Heart left ventricle (tissue), 16 donors: ENCODE measurements at regions not wholly inside any gene's neighbourhood (a gene's known extent, or its start where the extent isn't known, plus 50 kb on each side); places are given as distances from the start of the nearest gene placed in this dataset.
A peak's percentile ranks its signal among the peaks of the same experiment; 100 is the strongest.

Experiments used
- ATAC-seq, 4 donors: fragments of 200-7000 bp; cut with Tn5 transposase; one replicate each; pipeline ENCODE4 v1.9.1; 2020 to 2022; ENCODE audit warnings: moderate library complexity in 4 of 4, mild to moderate bottlenecking in 3 of 4, moderate number of reproducible peaks in 1 of 4
- DNase-seq, 5 donors: peaks; one replicate each; pipeline ENCODE4 v3.0.0-alpha.2; 2020
- H3K27ac ChIP-seq, 12 donors: fragments of 200-600 bp; sonication (generic) in 4 of 12; one replicate each; pipeline versions ENCODE4 v1.5.0 to v1.8.0; 2016 to 2022; ENCODE audit warnings: mild to moderate bottlenecking in 2 of 12
- H3K27me3 ChIP-seq, 9 donors: fragments of 200-600 bp; sonication (generic) in 2 of 9; one replicate each; pipeline versions ENCODE4 v1.5.1 to v1.8.0; 2016 to 2022; ENCODE audit warnings: mild to moderate bottlenecking in 3 of 9
- H3K36me3 ChIP-seq, 9 donors: fragments of 200-600 bp; sonication (generic) in 2 of 9; one replicate each; pipeline versions ENCODE4 v1.5.0 to v1.8.0; 2018 to 2022; ENCODE audit warnings: mild to moderate bottlenecking in 2 of 9
- H3K4me1 ChIP-seq, 12 donors: fragments of 200-600 bp; sonication (generic) in 4 of 12; one replicate each; pipeline versions ENCODE4 v1.5.0 to v1.8.0; 2016 to 2022; ENCODE audit warnings: mild to moderate bottlenecking in 3 of 12
- H3K4me3 ChIP-seq, 12 donors: fragments of 200-600 bp; sonication (generic) in 4 of 12; one replicate each; pipeline versions ENCODE4 v1.5.0 to v1.8.0; 2017 to 2022; ENCODE audit warnings: mild to moderate bottlenecking in 9 of 12, moderate library complexity in 4 of 12
- H3K9me3 ChIP-seq, 12 donors: fragments of 200-600 bp; sonication (generic) in 4 of 12; one replicate each; pipeline versions ENCODE4 v1.5.0 to v1.8.0; 2016 to 2022; ENCODE audit warnings: mild to moderate bottlenecking in 1 of 12
- CTCF ChIP-seq, 12 donors: fragments of 200-600 bp; sonication (generic) in 4 of 12; IDR thresholded peaks; one replicate each; pipeline versions ENCODE4 v1.5.0 to v1.8.0; 2018 to 2022; ENCODE audit warnings: antibody characterized with exemption in 12 of 12, mild to moderate bottlenecking in 5 of 12
- POLR2A ChIP-seq, 2 donors: fragments of 450-650 bp; IDR thresholded peaks; one replicate each; pipeline ENCODE4 v1.6.1; 2017; ENCODE audit warnings: antibody characterized with exemption in 2 of 2, mild to moderate bottlenecking in 2 of 2, moderate library complexity in 2 of 2
- WGBS, 4 donors: extraction: QIAGEN DNeasy Blood & Tissue Kit in 2 of 4; methylation state at CpG; one replicate each; pipeline versions ENCODE4 v1.1.5 to v1.1.7; 2013 to 2018; 5-methylcytosine and 5-hydroxymethylcytosine counted together
- intact Hi-C, 10 donors: fragments of 100-400 bp; cut with DNase I; formaldehyde crosslinking; loops; one replicate each; pipeline versions ENCODE4 v1.11.1 to v1.14.2; 2022
- donor health status: ischemic (EF 13 %, LVEDD 7.1; RV severe dilation, severe dysfunction).
- donor health status: healthy with polysubstance abuse.
- donor health status: DM: no; HTN: yes; CAD: no.
- donor health status: DM: no; HTN: no; CAD: no.
- donor health status: ischemic (EF 25% LVEDD 6.9; RV normal size, moderate dysfunction).
- donor health status: ischemic (EF 25% LVEDD 5.7; RV mildly dilated, moderate dysfunction).
- donor health status: healthy.
- donor health status: DM: yes; HTN: yes; CAD: no.
- donor health status: ischemic (EF 35%, LVEDD 5.7; RV mildly dilated, moderate dysfunction).
- donor health status: nonischemic (EF 11% LVEDD 7.7; RV severe dilation, severe dysfunction).
- donor health status: DM: yes; HTN: yes; CAD: no.
- donor health status: PGD.
- donor health status: ischemic (EF 29% LVEDD 5.4; RV normal size, mild dysfunction).
- donor health status: nonischemic (EF 23%, LVEDD 6.1; RV moderate dilation, normal function).

- Histone ChIP-seq H3K4me3 (no peak overlapping the region), H3K4me1 (peaks cover 0 to 39% (median 4%) of the 10 kb centered on the region in 12 donors), H3K27me3 (no peaks in the 10 kb centered on the region), H3K9me3 (no peaks in the 10 kb centered on the region), H3K36me3 (no peaks in the 10 kb centered on the region), H3K27ac (peak overlapping the region in 1 of 12 donors; percentile 96)
- ATAC-seq: no peak
- no peak for DNase-seq
- TF ChIP-seq CTCF (IDR thresholded peaks at IDR 0.05): no peak
- no peak for TF ChIP-seq POLR2A (IDR thresholded peaks at IDR 0.05)
- WGBS, 4 donors: 86 to 89% (median 87%) methylated on average over 5 of the region's 5 CpGs
- intact Hi-C loops: no loop called here
Measured at GRCh38 chr2:48112911-48113680, 201.4 kb upstream of the FOXN2 start.

GRCh38 chr2:48113767-48114166 is 200.7 kb upstream of the FOXN2 start:
- no peak for TF ChIP-seq POLR2A (IDR thresholded peaks at IDR 0.05)
- no peak for TF ChIP-seq CTCF (IDR thresholded peaks at IDR 0.05)
- Histone ChIP-seq H3K4me1 (peaks cover 0 to 39% (median 4%) of the 10 kb centered on the region in 12 donors), H3K9me3 (no peaks in the 10 kb centered on the region), H3K36me3 (no peaks in the 10 kb centered on the region), H3K4me3 (no peak overlapping the region), H3K27ac (peak overlapping the region in 1 of 12 donors; percentile 96), H3K27me3 (no peaks in the 10 kb centered on the region)
- no peak for ATAC-seq
- DNase-seq: no peak
- intact Hi-C loops: no loop called here
- 75 to 93% (median 83%) methylated on average over 1 of the region's 1 CpG for WGBS, 4 donors

- DNase-seq: no peak
- no peak for ATAC-seq
- H3K27me3 ChIP-seq: no peaks in the 10 kb centered on the region
- H3K9me3 ChIP-seq: no peaks in the 10 kb centered on the region
- WGBS, 4 donors: 66 to 75% (median 70%) methylated on average over 2 of the region's 2 CpGs
- no peaks in the 10 kb centered on the region for H3K36me3 ChIP-seq
- TF ChIP-seq CTCF (IDR thresholded peaks at IDR 0.05) (no peak), POLR2A (IDR thresholded peaks at IDR 0.05) (no peak)
- no peak overlapping the region for H3K4me3 ChIP-seq
- H3K27ac ChIP-seq: no peak overlapping the region
- H3K4me1 ChIP-seq: peaks cover 0 to 39% (median 4%) of the 10 kb centered on the region in 12 donors
- intact Hi-C loops: no loop called here
Measured at GRCh38 chr2:48114256-48114655, 200.2 kb upstream of the FOXN2 start.

- intact Hi-C loops: no loop called here
Measured at GRCh38 chr2:48116497-48116896, 198.0 kb upstream of the FOXN2 start.

More at GRCh38 chr2:48116497-48116896, 198.0 kb upstream of the FOXN2 start:
- no peaks in the 10 kb centered on the region for H3K36me3 ChIP-seq
- no peak overlapping the region for H3K27ac ChIP-seq
- H3K27me3 ChIP-seq: no peaks in the 10 kb centered on the region
- TF ChIP-seq POLR2A (IDR thresholded peaks at IDR 0.05) (no peak), CTCF (IDR thresholded peaks at IDR 0.05) (no peak)
- DNase-seq (no peak), ATAC-seq (no peak)
- no peaks in the 10 kb centered on the region for H3K9me3 ChIP-seq
- H3K4me3 ChIP-seq: no peak overlapping the region
- peaks cover 0 to 40% (median 4%) of the 10 kb centered on the region in 12 donors for H3K4me1 ChIP-seq
